Activated CD8-positive, alpha-beta memory T cell treated with anti-CD3 and anti-CD28 coated beads, Interleukin-2, amount 50 U/mL, for 4 hours (primary cell): ENCODE measurements at regions not wholly inside any gene's neighbourhood (a gene's known extent, or its start where the extent isn't known, plus 50 kb on each side); places are given as distances from the start of the nearest gene placed in this dataset.
A peak's percentile ranks its signal among the peaks of the same experiment; 100 is the strongest.

ENCODE experiments used
- DNase-seq: peaks from one replicate; pipeline ENCODE4 v3.0.0-alpha.2; 2020

GRCh38 chr4:188867796-188868195 is 728.6 kb downstream of the TRIML1 start:
- DNase-seq = no peak

- no peak for DNase-seq
Observed at GRCh38 chr4:188869581-188869980, 730.3 kb downstream of the TRIML1 start.

DNA sequence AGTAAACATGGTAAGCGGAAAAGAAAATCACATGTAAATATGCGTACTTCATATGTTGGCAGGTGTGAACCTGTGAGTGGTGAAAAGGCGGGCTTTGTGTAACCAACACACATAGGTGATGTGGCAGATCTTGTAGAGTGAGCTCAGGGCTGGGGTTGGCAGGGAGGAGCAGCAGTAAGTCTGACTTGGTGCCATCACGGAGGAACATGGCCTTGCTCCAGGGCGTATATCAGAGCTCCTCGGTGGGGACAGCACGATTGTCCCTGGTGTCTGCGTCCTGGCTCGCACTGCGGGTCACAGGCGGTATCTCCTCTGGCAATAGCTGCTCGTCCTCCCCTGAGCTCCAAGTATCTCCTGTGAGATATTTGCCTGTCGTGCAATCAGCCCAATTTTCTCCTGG is 733.6 kb downstream of the TRIML1 start:
- no peak for DNase-seq

- DNase-seq = no peak
Observed at GRCh38 chr4:188876881-188877280, 737.6 kb downstream of the TRIML1 start.

DNA sequence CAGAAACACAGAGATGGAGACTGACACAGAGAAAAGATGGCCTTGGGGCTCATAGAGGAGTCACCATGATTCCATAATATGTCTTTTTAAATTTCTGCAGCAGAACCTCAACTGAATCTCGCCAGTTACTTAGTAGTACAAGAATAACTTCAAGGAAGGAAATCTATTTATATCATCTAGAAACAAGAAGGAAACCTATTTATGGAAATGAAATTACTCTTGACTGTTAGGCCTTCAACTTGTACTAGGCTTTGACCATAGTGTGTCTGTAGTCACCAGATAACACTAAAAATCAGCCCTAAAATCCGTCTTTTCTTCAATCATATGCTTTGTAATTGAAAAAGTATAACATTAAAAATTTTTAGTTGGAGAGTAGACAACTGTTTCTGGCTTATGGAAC is 740.4 kb downstream of the TRIML1 start:
- DNase-seq = no peak

DNA sequence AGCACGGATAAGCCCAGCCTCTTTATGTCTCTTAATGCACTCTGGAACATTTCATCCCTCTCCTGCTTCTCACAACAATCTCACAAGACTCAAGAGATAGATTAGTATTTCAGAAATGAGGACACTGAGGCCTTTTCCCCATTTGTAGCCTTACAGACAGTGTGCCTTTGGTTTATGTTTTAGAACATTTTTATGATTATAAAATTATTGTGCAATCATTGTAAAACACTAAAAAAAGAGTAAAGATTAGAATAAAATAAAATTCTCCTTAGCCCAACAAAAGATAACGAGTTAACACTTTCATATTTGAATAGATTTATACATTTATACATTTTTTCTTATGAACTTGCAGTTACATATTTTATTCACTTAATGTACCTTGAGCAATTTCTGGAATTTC is 748.7 kb downstream of the TRIML1 start:
- DNase-seq = no peak

GRCh38 chr4:188892837-188893236 is 753.6 kb downstream of the TRIML1 start:
- no peak for DNase-seq

DNA sequence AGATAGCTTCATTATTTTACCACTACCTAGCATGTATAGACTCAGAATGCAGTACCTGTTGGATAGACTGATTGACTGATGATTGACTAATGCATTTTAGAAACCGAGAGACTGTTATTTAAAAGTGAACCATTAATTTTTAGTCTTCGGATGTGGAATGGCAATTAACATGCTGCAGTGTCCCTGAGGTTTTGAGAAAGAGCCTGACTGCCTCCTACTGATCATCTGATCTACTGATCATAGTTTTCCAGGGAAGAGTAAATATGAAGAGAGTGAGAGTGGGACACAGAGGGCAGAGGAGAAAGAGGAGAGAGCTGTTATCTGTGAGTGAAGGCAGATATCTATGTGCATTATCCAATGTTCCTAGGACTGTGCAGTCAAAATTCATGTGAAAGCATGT is 764.7 kb downstream of the TRIML1 start:
- DNase-seq = no peak

DNA sequence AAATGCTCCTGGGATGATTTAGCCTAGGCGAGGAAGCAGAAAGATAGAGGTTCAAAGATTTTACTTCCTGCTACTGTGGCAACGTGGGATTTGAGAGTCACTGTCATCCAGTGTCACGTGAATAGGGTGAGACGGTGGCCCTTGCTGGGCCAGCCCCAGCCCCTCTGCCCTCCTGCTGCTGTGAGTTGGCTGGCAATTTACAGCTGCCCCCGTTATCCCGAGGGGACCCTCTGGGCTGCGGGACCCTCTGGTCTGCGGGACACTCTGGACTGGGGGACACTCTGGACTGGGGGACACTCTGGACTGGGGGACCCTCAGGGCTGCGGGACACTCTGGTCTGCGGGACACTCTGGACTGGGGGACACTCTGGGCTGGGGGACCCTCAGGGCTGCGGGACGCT is 765.4 kb downstream of the TRIML1 start:
- DNase-seq = no peak

- DNase-seq = no peak
Observed at GRCh38 chr4:188905248-188905647, 766.0 kb downstream of the TRIML1 start.

DNA sequence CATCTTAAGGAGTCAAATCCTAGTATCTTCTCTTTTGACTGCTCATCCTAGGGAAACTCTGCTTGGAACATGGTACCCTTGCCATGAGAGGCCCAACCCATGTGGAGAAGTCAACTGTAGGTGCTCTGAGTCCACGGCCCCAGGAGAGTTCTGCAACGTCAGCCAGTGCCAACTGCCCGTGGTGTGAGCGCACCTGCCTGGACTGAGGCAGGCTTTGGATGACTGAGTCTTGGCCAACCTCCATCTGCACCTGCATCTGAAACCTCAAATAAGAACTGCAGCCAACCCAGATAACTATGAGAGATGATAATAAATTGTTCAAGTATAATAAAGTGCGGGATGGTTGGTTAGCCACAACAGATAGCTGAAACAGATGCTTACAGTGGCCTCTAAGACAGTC is 772.0 kb downstream of the TRIML1 start:
- no peak for DNase-seq

DNA sequence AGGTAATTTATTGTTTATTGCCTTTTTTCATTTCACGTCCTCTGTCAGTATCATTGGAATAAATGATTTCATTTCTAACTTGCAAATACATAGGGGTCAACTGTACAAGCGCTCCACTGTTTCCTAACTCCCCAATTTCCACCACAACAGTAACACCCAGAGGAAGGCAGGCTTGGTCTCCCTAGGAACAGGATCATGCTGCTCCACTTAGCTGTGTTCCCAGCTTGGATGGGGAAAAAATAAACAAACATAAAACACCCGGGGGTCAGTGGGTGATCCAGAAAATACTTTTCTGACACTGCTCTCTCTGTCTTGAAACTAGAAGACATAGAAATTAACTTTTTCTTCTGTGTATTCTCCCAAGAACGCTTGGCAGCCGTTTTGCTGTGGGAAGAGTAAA is 772.5 kb downstream of the TRIML1 start:
- DNase-seq = no peak

DNA sequence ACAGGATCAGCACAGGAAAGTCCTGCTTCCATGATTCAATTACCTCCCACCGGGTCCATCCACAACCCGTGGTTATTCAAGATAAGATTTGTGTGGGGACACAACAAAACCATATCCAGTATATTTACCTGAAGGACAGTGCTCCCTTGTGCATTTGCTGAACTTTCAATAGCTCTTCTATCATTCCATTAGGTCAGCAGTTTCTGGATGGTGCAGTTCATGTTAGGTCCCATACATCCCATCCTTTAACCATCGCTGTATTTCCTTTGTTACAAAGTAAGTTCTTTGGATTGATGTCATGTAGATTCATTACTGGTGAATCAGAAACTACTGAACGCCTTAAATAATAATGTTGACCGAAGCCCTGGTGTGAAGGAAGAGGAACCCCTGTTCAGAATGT is 775.9 kb downstream of the TRIML1 start:
- no peak for DNase-seq

GRCh38 chr4:188918787-188919186 is 779.5 kb downstream of the TRIML1 start:
- DNase-seq = no peak

- DNase-seq = peak; percentile 15
Observed at GRCh38 chr4:188930822-188931221, 791.6 kb downstream of the TRIML1 start.

GRCh38 chr4:188934320-188934962 is 795.2 kb downstream of the TRIML1 start:
- no peak for DNase-seq

GRCh38 chr4:188941524-188942119 is 802.4 kb downstream of the TRIML1 start:
- no peak for DNase-seq

- no peak for DNase-seq
Observed at GRCh38 chr4:188942606-188943005, 803.4 kb downstream of the TRIML1 start.

GRCh38 chr4:188949596-188949995 is 810.4 kb downstream of the TRIML1 start:
- DNase-seq = no peak

- DNase-seq = no peak
Observed at GRCh38 chr4:188955066-188955465, 815.8 kb downstream of the TRIML1 start.

DNA sequence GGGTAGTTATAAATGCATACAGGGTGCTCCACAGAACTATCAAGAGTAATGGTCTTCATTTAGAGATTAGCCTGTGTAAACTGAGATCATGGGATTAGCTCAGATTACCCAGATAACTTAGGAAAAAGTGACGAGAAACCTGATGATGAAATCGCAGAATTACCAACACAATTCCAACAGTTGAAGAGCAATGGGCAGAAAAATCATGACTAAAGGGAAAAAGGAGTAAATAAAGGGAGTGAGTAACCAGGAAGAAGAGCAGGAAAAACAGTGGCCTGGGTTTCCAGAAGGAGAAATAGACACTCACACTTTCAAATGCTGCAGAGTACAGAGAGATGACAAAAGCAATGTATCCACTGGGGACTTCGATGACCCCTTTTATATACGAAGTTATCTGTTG is 817.3 kb downstream of the TRIML1 start:
- no peak for DNase-seq

- no peak for DNase-seq
Observed at GRCh38 chr4:188958346-188958745, 819.1 kb downstream of the TRIML1 start.

- DNase-seq = no peak
Observed at GRCh38 chr4:188959424-188959823, 820.2 kb downstream of the TRIML1 start.

- no peak for DNase-seq
Observed at GRCh38 chr4:188960411-188961093, 821.3 kb downstream of the TRIML1 start.

DNA sequence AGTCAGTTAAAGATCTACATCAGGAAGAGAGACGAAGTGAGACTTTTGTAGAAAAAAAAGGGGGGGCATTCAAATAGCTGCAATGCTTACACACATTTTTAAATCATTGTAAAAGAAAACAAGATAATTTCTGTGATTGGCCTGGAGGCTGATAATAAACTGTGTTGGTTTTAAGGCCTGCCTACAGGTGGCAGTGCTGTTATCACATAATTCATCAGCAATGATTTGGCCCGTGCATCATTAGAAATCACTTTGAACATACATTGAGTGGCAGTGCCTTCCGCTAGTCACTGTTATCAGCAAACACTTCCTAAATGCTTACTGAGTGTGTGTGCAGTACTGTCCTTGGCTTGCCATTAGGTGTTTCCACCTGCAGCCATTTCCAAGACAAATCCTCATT is 831.9 kb downstream of the TRIML1 start:
- no peak for DNase-seq
